Epithelial cell of esophagus (primary cell): ENCODE measurements at regions not wholly inside any gene's neighbourhood (a gene's known extent, or its start where the extent isn't known, plus 50 kb on each side); places are given as distances from the start of the nearest gene placed in this dataset.

Source experiments
- DNase-seq: peaks from one replicate; pipeline ENCODE4 v3.0.0; 2010; ENCODE audit warnings: low read depth
- H3K4me3 ChIP-seq: 2 replicates; pipeline ENCODE4 v1.5.1; 2011; ENCODE audit warnings: mild to moderate bottlenecking, low read length, control low read depth
- TF ChIP-seq, protein P1 (sequence below): IDR thresholded peaks from 2 replicates; pipeline ENCODE4 v1.5.1; 2011; ENCODE audit warnings: low read depth, mild to moderate bottlenecking, low read length, control low read depth, inconsistent platforms; ENCODE audit not compliant: insufficient read depth; ENCODE audit errors: missing control alignments

DNA sequence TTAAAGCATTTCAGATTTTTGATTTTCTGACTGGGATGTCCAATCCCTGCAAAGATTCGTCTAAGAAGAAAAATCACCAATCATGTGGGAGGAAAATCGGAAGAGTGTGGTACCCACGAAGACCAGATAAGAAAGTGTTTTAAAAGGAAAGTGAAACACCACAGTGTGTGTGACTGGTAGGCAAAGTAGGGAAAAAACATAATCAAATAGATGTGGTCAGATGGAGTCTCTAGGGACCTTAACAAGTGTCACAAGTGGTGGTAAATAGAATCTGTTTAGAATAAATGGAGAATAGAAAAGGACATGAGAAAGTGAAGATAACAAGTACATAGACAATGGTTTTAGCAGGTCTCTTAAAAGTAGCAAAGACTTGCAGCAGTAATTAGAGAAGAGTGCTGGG, 154.6 kb downstream of the SLC30A10 start:
- H3K4me3 ChIP-seq = no peak overlapping the region
- TF ChIP-seq, protein P1, sequence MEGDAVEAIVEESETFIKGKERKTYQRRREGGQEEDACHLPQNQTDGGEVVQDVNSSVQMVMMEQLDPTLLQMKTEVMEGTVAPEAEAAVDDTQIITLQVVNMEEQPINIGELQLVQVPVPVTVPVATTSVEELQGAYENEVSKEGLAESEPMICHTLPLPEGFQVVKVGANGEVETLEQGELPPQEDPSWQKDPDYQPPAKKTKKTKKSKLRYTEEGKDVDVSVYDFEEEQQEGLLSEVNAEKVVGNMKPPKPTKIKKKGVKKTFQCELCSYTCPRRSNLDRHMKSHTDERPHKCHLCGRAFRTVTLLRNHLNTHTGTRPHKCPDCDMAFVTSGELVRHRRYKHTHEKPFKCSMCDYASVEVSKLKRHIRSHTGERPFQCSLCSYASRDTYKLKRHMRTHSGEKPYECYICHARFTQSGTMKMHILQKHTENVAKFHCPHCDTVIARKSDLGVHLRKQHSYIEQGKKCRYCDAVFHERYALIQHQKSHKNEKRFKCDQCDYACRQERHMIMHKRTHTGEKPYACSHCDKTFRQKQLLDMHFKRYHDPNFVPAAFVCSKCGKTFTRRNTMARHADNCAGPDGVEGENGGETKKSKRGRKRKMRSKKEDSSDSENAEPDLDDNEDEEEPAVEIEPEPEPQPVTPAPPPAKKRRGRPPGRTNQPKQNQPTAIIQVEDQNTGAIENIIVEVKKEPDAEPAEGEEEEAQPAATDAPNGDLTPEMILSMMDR = no peak
- no peak for DNase-seq

DNA sequence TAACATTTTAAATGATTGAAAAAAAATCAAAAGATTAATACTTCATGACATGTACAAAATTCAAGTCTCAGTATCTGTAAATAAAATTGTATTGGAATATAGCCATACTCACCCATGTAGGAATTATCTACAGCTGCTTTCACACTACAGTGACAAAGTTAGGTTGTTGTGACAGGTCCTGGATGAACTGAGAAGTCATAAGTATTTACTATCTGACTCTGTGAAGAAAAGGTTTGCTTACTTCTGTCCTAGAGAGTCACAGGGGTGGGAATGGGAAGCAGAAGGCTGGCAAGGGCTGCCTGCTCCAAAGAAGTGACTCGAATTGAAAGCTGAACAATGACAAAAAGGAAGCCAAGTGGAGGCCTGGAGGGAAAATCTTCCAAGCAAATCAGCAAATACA, 155.2 kb downstream of the SLC30A10 start:
- no peak overlapping the region for H3K4me3 ChIP-seq
- TF ChIP-seq, protein P1 = no peak
- no peak for DNase-seq

DNA sequence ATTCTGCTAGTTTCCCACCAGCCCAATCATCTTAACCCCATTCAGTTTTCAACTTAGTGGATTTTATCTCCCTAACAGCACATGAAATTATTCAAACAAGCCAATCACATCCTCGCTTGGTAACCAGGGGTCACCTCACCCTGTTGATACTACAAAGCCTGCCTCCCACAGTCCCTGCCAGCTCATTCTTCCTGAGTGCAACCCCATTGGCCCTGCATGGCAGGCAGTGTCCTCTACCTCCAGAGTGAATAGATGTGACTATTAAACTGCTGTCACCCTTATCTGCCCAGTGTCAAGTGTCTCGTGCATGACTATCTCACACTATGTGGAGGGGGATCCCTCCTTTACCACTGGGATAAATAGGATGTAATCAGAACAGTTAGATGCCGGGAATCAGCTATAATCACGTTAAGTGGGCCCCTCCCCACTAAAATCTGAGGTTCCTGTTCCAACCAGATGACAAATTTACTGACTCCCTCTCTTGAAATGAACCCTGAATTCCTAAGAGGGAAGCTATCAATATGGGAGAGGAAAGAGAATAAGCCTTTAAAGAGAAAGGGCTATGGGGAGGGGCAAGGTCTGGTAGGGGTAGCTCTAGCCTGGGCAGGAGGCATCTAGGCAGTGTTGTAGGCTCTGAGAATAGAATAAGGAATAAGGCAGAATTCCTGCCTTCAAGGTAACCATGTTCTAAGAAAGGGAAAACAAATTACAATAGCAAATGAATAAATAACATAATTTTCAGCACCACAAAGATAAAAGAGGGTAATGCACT, 155.9 kb downstream of the SLC30A10 start:
- no peak overlapping the region for H3K4me3 ChIP-seq
- no peak for DNase-seq
- TF ChIP-seq, protein P1 = no peak

DNA sequence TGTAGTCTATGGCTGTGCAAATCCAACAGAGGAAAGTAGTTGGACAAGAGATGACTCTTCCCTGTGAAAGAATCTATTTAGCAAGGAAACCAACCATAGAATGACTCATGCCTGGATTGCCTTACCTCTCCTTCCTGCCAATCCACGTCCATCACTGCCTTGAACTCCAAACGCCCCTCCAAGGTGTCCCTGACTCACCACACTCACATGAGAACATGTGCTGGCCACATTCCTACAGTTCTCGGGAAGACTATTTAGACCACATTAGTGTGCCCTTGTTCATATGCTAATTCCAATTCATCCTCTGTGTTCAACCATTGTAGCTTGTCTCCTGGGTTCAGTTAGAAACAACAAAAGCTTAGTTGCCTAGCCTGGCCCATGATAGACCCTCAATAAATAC, 157.3 kb downstream of the SLC30A10 start:
- DNase-seq = peak; percentile 99
- TF ChIP-seq, protein P1 = no peak

DNA sequence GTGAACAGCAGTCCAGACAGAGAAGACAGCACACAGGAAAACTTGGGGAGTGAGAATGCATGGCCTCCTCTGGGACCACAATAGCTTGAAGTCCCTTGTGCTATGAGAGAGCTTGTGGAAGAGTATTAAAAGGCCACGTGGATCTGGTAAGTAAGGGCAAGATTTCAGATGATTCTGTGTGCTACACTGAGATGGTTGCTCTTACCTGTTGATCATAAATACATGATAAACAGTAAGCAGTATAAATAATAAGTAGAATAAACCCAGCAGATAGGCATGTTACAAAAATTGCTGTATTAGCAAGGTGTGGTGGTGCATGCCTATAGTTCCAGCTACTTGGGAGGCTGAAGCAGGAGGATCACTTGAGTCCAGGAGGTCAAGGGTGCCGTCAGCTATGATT, 150.4 kb upstream of the ZC3H11B start:
- no peak for DNase-seq
- TF ChIP-seq, protein P1 = no peak
- no peak overlapping the region for H3K4me3 ChIP-seq

More for the DNA sequence above, 157.3 kb downstream of the SLC30A10 start:
- H3K4me3 ChIP-seq = no peak overlapping the region

DNA sequence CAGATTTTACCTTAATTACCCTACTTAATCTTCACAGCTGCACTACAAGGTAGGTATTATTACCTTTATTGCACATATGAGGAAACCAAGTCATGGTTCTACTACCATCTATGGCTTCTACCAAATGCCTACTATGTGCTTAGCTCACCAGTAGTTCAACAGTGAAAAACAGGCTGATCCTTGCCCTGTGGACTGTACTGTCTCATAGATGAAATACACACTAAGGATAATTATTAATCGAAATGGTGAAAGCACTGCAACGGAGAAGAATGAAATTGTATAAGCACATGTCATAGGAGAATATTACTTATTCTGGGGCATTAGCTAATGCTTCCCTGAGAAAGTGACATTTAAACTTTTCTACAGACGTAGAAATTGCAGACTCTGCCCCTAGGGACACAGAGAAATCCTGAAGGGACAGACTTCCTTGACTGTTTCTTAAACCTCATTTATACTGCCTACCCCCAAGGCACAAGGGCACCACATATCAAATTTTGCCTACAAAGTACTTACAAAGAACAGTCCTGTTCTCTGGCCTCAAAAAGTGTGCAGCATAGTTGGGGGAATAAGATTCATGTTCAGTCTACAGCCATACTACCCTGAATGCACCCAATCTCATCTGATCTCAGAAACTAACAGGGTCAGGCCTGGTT, 148.4 kb upstream of the ZC3H11B start:
- no peak for DNase-seq
- no peak overlapping the region for H3K4me3 ChIP-seq
- TF ChIP-seq, protein P1 = no peak
